ENCODE measurements at regions not wholly inside any gene's neighbourhood (a gene's known extent, or its start where the extent isn't known, plus 50 kb on each side); places are given as distances from the start of the nearest gene placed in this dataset.

GRCh38 chr13:74450964-74451363, 316.8 kb upstream of the KLF12 start:
- Histone ChIP-seq H3K9ac (ENCODE audit: low read length in 3 of 3) (no peak overlapping the region), H3K27me3 (ENCODE audit: control insufficient read depth, insufficient read depth, low read length) (no peaks in the 10 kb centered on the region), H3K36me3 (ENCODE audit: control insufficient read depth in 2 of 3, insufficient read depth in 3 of 3, low read length in 3 of 3) (no peaks in the 10 kb centered on the region), H3K4me1 (ENCODE audit: control insufficient read depth in 2 of 3, insufficient read depth in 2 of 3, low read depth in 1 of 3, low read length in 3 of 3) (no peaks in the 10 kb centered on the region), H3K27ac (ENCODE audit: low read depth in 2 of 2, low read length in 2 of 2) (no peak overlapping the region), H3K9me3 (ENCODE audit: control insufficient read depth in 2 of 3, insufficient read depth in 1 of 3, low read length in 3 of 3) (no peaks in the 10 kb centered on the region), H3K4me3 (ENCODE audit: low read length in 3 of 3) (no peak overlapping the region)
- DNase-seq (no peak), FAIRE-seq (no peak)
- intact Hi-C loops (cut with DNase I): no loop called here
- TF ChIP-seq CTCF (IDR thresholded peaks at IDR 0.05; ENCODE audit: borderline replicate concordance, extremely low read depth, insufficient read depth): no peak

GRCh38 chr13:74450525-74450845, 316.3 kb upstream of the KLF12 start:
- H3K27me3 ChIP-seq (ENCODE audit: control insufficient read depth, insufficient read depth, low read length): no peaks in the 10 kb centered on the region
- intact Hi-C loops (cut with DNase I): no loop called here

GRCh38 chr13:74449811-74450524, 315.8 kb upstream of the KLF12 start:
- intact Hi-C loops (cut with DNase I): no loop called here
- Histone ChIP-seq H3K9ac (ENCODE audit: low read length in 3 of 3) (no peak overlapping the region), H3K27ac (ENCODE audit: low read depth in 2 of 2, low read length in 2 of 2) (no peak overlapping the region), H3K4me1 (ENCODE audit: control insufficient read depth in 2 of 3, insufficient read depth in 2 of 3, low read depth in 1 of 3, low read length in 3 of 3) (no peaks in the 10 kb centered on the region), H3K36me3 (ENCODE audit: control insufficient read depth in 2 of 3, insufficient read depth in 3 of 3, low read length in 3 of 3) (no peaks in the 10 kb centered on the region), H3K9me3 (ENCODE audit: control insufficient read depth in 2 of 3, insufficient read depth in 1 of 3, low read length in 3 of 3) (no peaks in the 10 kb centered on the region), H3K4me3 (ENCODE audit: low read length in 3 of 3) (no peak overlapping the region), H3K27me3 (ENCODE audit: control insufficient read depth, insufficient read depth, low read length) (no peaks in the 10 kb centered on the region)
- DNase-seq: no peak
- no peak for TF ChIP-seq CTCF (IDR thresholded peaks at IDR 0.05; ENCODE audit: borderline replicate concordance, extremely low read depth, insufficient read depth)
- FAIRE-seq: no peak

More at GRCh38 chr13:74450525-74450845, 316.3 kb upstream of the KLF12 start:
- H3K4me1 ChIP-seq (ENCODE audit: control insufficient read depth in 2 of 3, insufficient read depth in 2 of 3, low read depth in 1 of 3, low read length in 3 of 3): no peaks in the 10 kb centered on the region
- TF ChIP-seq CTCF (IDR thresholded peaks at IDR 0.05; ENCODE audit: borderline replicate concordance, extremely low read depth, insufficient read depth): no peak
- no peak overlapping the region for H3K4me3 ChIP-seq (ENCODE audit: low read length in 3 of 3)
- FAIRE-seq (no peak), DNase-seq (no peak)
- no peaks in the 10 kb centered on the region for H3K36me3 ChIP-seq (ENCODE audit: control insufficient read depth in 2 of 3, insufficient read depth in 3 of 3, low read length in 3 of 3)
- H3K27ac ChIP-seq (ENCODE audit: low read depth in 2 of 2, low read length in 2 of 2): no peak overlapping the region
- H3K9ac ChIP-seq (ENCODE audit: low read length in 3 of 3): no peak overlapping the region
- no peaks in the 10 kb centered on the region for H3K9me3 ChIP-seq (ENCODE audit: control insufficient read depth in 2 of 3, insufficient read depth in 1 of 3, low read length in 3 of 3)
